Caco-2 (cell line): ENCODE measurements at regions not wholly inside any gene's neighbourhood (a gene's known extent, or its start where the extent isn't known, plus 50 kb on each side); places are given as distances from the start of the nearest gene placed in this dataset.

ENCODE experiments used
- BruUV-seq: library from RNA; stranded (reverse); fragments of 400-500 nt; replicated peaks from 2 replicates; lab custom pipeline; 2021; lab: Mats Ljungman, UMichigan
- CTCF ChIA-PET: fragments of 300-600 bp; sonication (Branson Sonifier 250); formaldehyde crosslinking; loops from one replicate; lab custom pipeline; 2022; ENCODE audit warnings: antibody characterized with exemption; lab: Charles Lee
- POLR2A ChIA-PET: fragments of 300-600 bp; sonication (Branson Sonifier 250); formaldehyde crosslinking; loops from one replicate; lab custom pipeline; 2022; ENCODE audit warnings: antibody characterized with exemption; lab: Charles Lee
- DNase-seq, 2 experiments: peaks; one replicate each; pipeline versions ENCODE4 v3.0.0 to v3.0.0-alpha.2; 2020 to 2022
- H3K27me3 ChIP-seq: replicated peaks from 2 replicates; pipeline ENCODE4 v1.6.0; 2011; ENCODE audit warnings: low read length; ENCODE audit not compliant: control insufficient read depth, insufficient read depth
- H3K36me3 ChIP-seq: 2 replicates; pipeline ENCODE4 v1.5.1; 2011; ENCODE audit warnings: low read length; ENCODE audit not compliant: control insufficient read depth, insufficient read depth
- H3K4me1 ChIP-seq: fragments of 250-450 bp; sonication (Bioruptor Pico); 2 replicates; pipeline ENCODE4 v1.5.1; 2020; ENCODE audit warnings: mild to moderate bottlenecking
- H3K4me3 ChIP-seq: 2 replicates; pipeline ENCODE4 v1.5.1; 2011; ENCODE audit warnings: low read depth, mild to moderate bottlenecking, control low read depth, low read length
- H3K9me3 ChIP-seq: fragments of 250-450 bp; sonication (Bioruptor Pico); 2 replicates; pipeline ENCODE4 v1.5.1; 2020; ENCODE audit warnings: mild to moderate bottlenecking, moderate library complexity
- H3K27ac Mint-ChIP-seq: one replicate; pipeline ENCODE4 v1.8.0; 2022; ENCODE audit warnings: mixed read lengths; ENCODE audit not compliant: unreplicated experiment
- H3K27me3 Mint-ChIP-seq: one replicate; pipeline ENCODE4 v1.8.0; 2022; ENCODE audit warnings: mixed read lengths; ENCODE audit not compliant: insufficient read depth, unreplicated experiment
- H3K36me3 Mint-ChIP-seq: one replicate; pipeline ENCODE4 v1.8.0; 2022; ENCODE audit warnings: mild to moderate bottlenecking, mixed read lengths; ENCODE audit not compliant: insufficient read depth, unreplicated experiment
- H3K4me1 Mint-ChIP-seq: one replicate; pipeline ENCODE4 v1.8.0; 2022; ENCODE audit warnings: low read depth, mixed read lengths; ENCODE audit not compliant: unreplicated experiment
- H3K4me3 Mint-ChIP-seq: one replicate; pipeline ENCODE4 v1.8.0; 2022; ENCODE audit warnings: mild to moderate bottlenecking, moderate library complexity, mixed read lengths; ENCODE audit not compliant: unreplicated experiment
- H3K9me3 Mint-ChIP-seq: one replicate; pipeline ENCODE4 v1.8.0; 2022; ENCODE audit warnings: mixed read lengths; ENCODE audit not compliant: unreplicated experiment
- CTCF ChIP-seq, 2 experiments: fragments of 200-600 bp in 1 of 2; IDR thresholded peaks; 1 replicate in 1 of 2; 2 replicates in 1 of 2; pipeline versions ENCODE4 v1.5.1 to v1.8.0; 2011 to 2022; ENCODE audit warnings: antibody characterized with exemption in 1 of 2, control low read depth in 1 of 2, inconsistent platforms in 1 of 2, low read depth in 1 of 2, low read length in 1 of 2, mild to moderate bottlenecking in 1 of 2, moderate library complexity in 1 of 2; ENCODE audit not compliant: insufficient read depth in 1 of 2, severe bottlenecking in 1 of 2, unreplicated experiment in 1 of 2
- intact Hi-C: fragments of 100-400 bp; cut with micrococcal nuclease; formaldehyde crosslinking; loops from one replicate; pipeline ENCODE4 v1.10.0; 2022; ENCODE audit not compliant: unreplicated experiment

GRCh38 chr9:7245976-7246580 lies 488.3 kb downstream of the KDM4C start:
- H3K4me3 Mint-ChIP-seq = no peak overlapping the region
- BruUV-seq = no TSS peak
- H3K9me3 ChIP-seq = no peaks in the 10 kb centered on the region
- H3K36me3 Mint-ChIP-seq = no peaks in the 10 kb centered on the region
- H3K9me3 Mint-ChIP-seq = no peaks in the 10 kb centered on the region
- POLR2A ChIA-PET = no interaction called here
- no peaks in the 10 kb centered on the region for H3K4me1 ChIP-seq
- H3K36me3 ChIP-seq = no peaks in the 10 kb centered on the region
- no peak overlapping the region for H3K4me3 ChIP-seq
- H3K27me3 ChIP-seq = no peaks in the 10 kb centered on the region; the same call in 1 of the 2 replicates
- peaks cover 33% of the 10 kb centered on the region for H3K27me3 Mint-ChIP-seq
- intact Hi-C loops = no loop called here
- no peak for DNase-seq
- no peak for TF ChIP-seq CTCF (IDR thresholded peaks at IDR 0.05; ENCODE audit: insufficient read depth in 1 of 2, low read depth in 1 of 2, low read length in 1 of 2, severe bottlenecking in 1 of 2, unreplicated experiment in 1 of 2)
- H3K27ac Mint-ChIP-seq = no peak overlapping the region
- CTCF ChIA-PET = no interaction called here
- H3K4me1 Mint-ChIP-seq = no peaks in the 10 kb centered on the region

GRCh38 chr9:7243838-7244237 lies 486.1 kb downstream of the KDM4C start:
- Histone ChIP-seq H3K36me3 (no peaks in the 10 kb centered on the region), H3K4me3 (no peak overlapping the region), H3K9me3 (no peaks in the 10 kb centered on the region), H3K27me3 (no peaks in the 10 kb centered on the region; the same call in 1 of the 2 replicates), H3K4me1 (no peaks in the 10 kb centered on the region)
- H3K9me3 Mint-ChIP-seq = no peaks in the 10 kb centered on the region
- H3K27ac Mint-ChIP-seq = peak overlapping the region; percentile 13
- POLR2A ChIA-PET = no interaction called here
- no TSS peak for BruUV-seq
- peaks cover 30% of the 10 kb centered on the region for H3K27me3 Mint-ChIP-seq
- no peak for DNase-seq
- intact Hi-C loops = no loop called here
- H3K4me1 Mint-ChIP-seq = no peaks in the 10 kb centered on the region
- no peaks in the 10 kb centered on the region for H3K36me3 Mint-ChIP-seq
- H3K4me3 Mint-ChIP-seq = no peak overlapping the region
- TF ChIP-seq CTCF (IDR thresholded peaks at IDR 0.05; ENCODE audit: insufficient read depth in 1 of 2, low read depth in 1 of 2, low read length in 1 of 2, severe bottlenecking in 1 of 2, unreplicated experiment in 1 of 2) = no peak
- CTCF ChIA-PET = no interaction called here

GRCh38 chr9:7242126-7242525 lies 484.4 kb downstream of the KDM4C start:
- CTCF ChIA-PET = no interaction called here
- H3K36me3 Mint-ChIP-seq = peaks cover 5% of the 10 kb centered on the region
- H3K27ac Mint-ChIP-seq = no peak overlapping the region
- DNase-seq = no peak
- BruUV-seq = no TSS peak
- H3K4me1 Mint-ChIP-seq = peaks cover 10% of the 10 kb centered on the region
- H3K27me3 Mint-ChIP-seq = peaks cover 28% of the 10 kb centered on the region
- no peak overlapping the region for H3K4me3 Mint-ChIP-seq
- intact Hi-C loops = no loop called here
- Histone ChIP-seq H3K9me3 (no peaks in the 10 kb centered on the region), H3K4me1 (0 out of 2 replicates have a peak, but pooled peaks cover 3% of the 10 kb centered on the region), H3K27me3 (no peaks in the 10 kb centered on the region; the same call in 1 of the 2 replicates), H3K36me3 (no peaks in the 10 kb centered on the region), H3K4me3 (no peak overlapping the region)
- TF ChIP-seq CTCF (IDR thresholded peaks at IDR 0.05; ENCODE audit: insufficient read depth in 1 of 2, low read depth in 1 of 2, low read length in 1 of 2, severe bottlenecking in 1 of 2, unreplicated experiment in 1 of 2) = no peak
- H3K9me3 Mint-ChIP-seq = no peaks in the 10 kb centered on the region
- POLR2A ChIA-PET = no interaction called here
